ENCODE measurements at regions not wholly inside any gene's neighbourhood (a gene's known extent, or its start where the extent isn't known, plus 50 kb on each side); places are given as distances from the start of the nearest gene placed in this dataset.

DNA sequence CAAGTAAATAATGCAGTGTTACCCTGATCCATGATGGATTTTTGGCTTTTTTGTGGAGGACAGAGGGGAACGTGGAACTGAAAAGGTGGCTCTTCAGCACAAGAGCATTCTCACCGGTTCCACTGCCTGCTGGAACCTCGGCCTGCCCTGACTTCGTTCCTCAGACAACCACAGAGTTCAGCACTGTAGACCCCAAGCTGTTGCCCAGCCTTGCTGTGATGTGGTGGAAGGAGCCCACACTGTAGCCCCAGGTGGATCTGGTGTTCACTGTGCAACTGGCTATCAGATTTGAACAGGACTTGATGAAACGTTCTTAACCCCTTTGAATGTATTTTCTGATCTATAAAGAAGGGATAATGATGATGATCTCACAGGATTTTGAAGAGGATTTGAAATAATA lies 293.5 kb downstream of the TRIB2 start:
- no peaks in the 10 kb centered on the region for H3K4me1 ChIP-seq (ENCODE audit: low read length)
- H3K27me3 ChIP-seq (ENCODE audit: low read length) = no peaks in the 10 kb centered on the region
- no peaks in the 10 kb centered on the region for H3K9me3 ChIP-seq (ENCODE audit: low read length)
- H3K9ac ChIP-seq (ENCODE audit: low read length) = no peak overlapping the region
- no peak overlapping the region for H2AFZ ChIP-seq (ENCODE audit: low read length)
- no peaks in the 10 kb centered on the region for H3K9me2 ChIP-seq (replicated peaks; ENCODE audit: insufficient read depth, low read length)
- no peaks in the 10 kb centered on the region for H4K20me1 ChIP-seq (ENCODE audit: insufficient read depth, low read depth, low read length)
- no peak overlapping the region for H3K27ac ChIP-seq (ENCODE audit: low read length)
- H3K4me3 ChIP-seq (ENCODE audit: low read length) = no peak overlapping the region
- no peaks in the 10 kb centered on the region for H3K79me2 ChIP-seq (ENCODE audit: low read length)
- H3K36me3 ChIP-seq (ENCODE audit: insufficient read depth, low read length) = no peaks in the 10 kb centered on the region
- no peak overlapping the region for H3K4me2 ChIP-seq (ENCODE audit: low read depth, low read length, poor library complexity, severe bottlenecking)
- no peak for DNase-seq

DNA sequence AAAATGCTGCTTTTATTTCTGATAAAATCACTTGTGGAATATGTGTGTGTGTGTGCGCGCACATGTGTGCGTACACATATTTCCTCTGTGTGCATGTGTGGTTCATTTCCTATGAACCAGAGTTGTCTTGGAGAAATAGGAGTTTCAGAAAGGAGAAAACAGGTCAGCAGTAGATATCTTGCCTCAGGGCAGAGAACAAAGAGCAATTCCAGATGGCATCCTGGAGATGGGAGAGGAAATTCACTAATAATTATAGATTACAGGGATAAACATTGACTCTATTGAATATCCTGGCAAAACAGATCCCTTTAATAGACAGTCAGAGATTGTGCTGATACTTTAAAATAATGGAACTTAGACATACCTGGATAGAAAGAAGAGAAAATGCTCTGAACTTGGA lies 298.0 kb downstream of the TRIB2 start:
- DNase-seq = no peak

DNA sequence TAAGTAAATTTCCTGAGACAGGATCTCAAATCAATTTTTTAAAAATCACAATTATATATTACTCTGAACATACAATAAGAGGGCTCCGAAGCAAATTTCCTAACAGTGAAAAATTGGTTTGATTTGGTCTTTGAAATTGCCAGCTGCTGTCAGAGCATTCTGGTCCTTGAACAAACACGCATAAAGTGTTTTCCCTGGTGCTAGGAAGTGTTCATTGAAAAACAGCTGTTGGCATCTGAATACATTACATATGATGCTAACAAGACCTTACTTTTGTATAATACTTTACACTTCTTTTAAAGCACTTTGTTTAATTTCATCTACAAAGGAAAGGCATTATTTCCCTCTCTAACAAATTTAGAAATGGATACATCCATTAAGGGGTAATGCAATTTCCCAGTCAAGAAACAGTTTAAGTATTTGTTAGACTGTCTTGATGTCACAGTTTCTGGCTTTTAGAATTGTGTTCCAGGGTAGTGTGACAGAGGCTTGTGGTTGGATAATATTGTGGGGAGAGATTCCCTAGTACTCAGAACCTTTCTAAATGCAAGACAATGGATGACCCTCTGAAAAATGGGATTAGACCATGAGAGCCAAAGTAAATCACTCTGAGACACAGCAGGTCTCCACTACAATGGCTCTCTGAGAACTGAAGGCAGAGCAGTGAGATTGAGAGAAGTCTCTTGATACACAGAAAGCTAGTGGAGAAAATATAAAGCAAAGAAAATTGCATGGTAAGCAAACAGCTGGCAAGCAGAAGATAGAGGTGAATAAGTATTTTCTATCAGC lies 299.0 kb downstream of the TRIB2 start:
- Histone ChIP-seq H3K27me3 (ENCODE audit: low read length) (no peaks in the 10 kb centered on the region), H3K9me2 (replicated peaks; ENCODE audit: insufficient read depth, low read length) (no peaks in the 10 kb centered on the region), H3K4me3 (ENCODE audit: low read length) (no peak overlapping the region), H3K9me3 (ENCODE audit: low read length) (no peaks in the 10 kb centered on the region), H3K27ac (ENCODE audit: low read length) (no peak overlapping the region), H3K9ac (ENCODE audit: low read length) (no peak overlapping the region), H3K36me3 (ENCODE audit: insufficient read depth, low read length) (no peaks in the 10 kb centered on the region), H3K79me2 (ENCODE audit: low read length) (no peaks in the 10 kb centered on the region), H4K20me1 (ENCODE audit: insufficient read depth, low read depth, low read length) (no peaks in the 10 kb centered on the region), H2AFZ (ENCODE audit: low read length) (no peak overlapping the region), H3K4me1 (ENCODE audit: low read length) (no peaks in the 10 kb centered on the region), H3K4me2 (ENCODE audit: low read depth, low read length, poor library complexity, severe bottlenecking) (no peak overlapping the region)
- no peak for DNase-seq

More for the DNA sequence above, 298.0 kb downstream of the TRIB2 start:
- no peak overlapping the region for H2AFZ ChIP-seq (ENCODE audit: low read length)
- H3K79me2 ChIP-seq (ENCODE audit: low read length) = no peaks in the 10 kb centered on the region
- H3K4me2 ChIP-seq (ENCODE audit: low read depth, low read length, poor library complexity, severe bottlenecking) = no peak overlapping the region
- H3K27me3 ChIP-seq (ENCODE audit: low read length) = no peaks in the 10 kb centered on the region
- H3K36me3 ChIP-seq (ENCODE audit: insufficient read depth, low read length) = no peaks in the 10 kb centered on the region
- H3K27ac ChIP-seq (ENCODE audit: low read length) = no peak overlapping the region
- H3K9ac ChIP-seq (ENCODE audit: low read length) = no peak overlapping the region
- no peak overlapping the region for H3K4me3 ChIP-seq (ENCODE audit: low read length)
- no peaks in the 10 kb centered on the region for H4K20me1 ChIP-seq (ENCODE audit: insufficient read depth, low read depth, low read length)
- H3K9me3 ChIP-seq (ENCODE audit: low read length) = no peaks in the 10 kb centered on the region
- H3K9me2 ChIP-seq (replicated peaks; ENCODE audit: insufficient read depth, low read length) = no peaks in the 10 kb centered on the region
- no peaks in the 10 kb centered on the region for H3K4me1 ChIP-seq (ENCODE audit: low read length)

DNA sequence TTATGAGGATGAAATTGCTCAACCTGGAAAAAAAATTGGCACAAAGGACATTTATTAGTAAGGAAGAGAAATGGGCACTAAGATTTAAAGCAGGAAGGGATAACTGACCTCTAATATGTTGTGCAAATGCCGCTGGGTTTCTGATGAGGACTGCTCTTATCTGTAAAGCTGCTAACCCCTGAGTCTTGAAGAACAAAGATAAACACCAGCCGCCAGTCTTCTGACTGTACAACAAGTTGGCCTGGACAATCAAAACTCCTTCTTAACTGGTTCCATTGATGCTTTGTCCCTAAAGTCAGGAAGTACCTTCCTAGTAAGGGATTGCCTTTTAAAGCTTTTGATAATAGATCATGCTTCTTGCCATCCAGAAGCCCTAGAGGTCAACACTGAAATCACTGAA lies 301.8 kb downstream of the TRIB2 start:
- Histone ChIP-seq H3K4me1 (ENCODE audit: low read length) (no peaks in the 10 kb centered on the region), H3K4me2 (ENCODE audit: low read depth, low read length, poor library complexity, severe bottlenecking) (no peak overlapping the region), H3K4me3 (ENCODE audit: low read length) (no peak overlapping the region), H3K9me2 (replicated peaks; ENCODE audit: insufficient read depth, low read length) (no peaks in the 10 kb centered on the region), H3K79me2 (ENCODE audit: low read length) (no peaks in the 10 kb centered on the region), H3K9me3 (ENCODE audit: low read length) (no peaks in the 10 kb centered on the region), H3K36me3 (ENCODE audit: insufficient read depth, low read length) (no peaks in the 10 kb centered on the region), H3K9ac (ENCODE audit: low read length) (no peak overlapping the region), H4K20me1 (ENCODE audit: insufficient read depth, low read depth, low read length) (no peaks in the 10 kb centered on the region), H3K27ac (ENCODE audit: low read length) (no peak overlapping the region), H2AFZ (ENCODE audit: low read length) (no peak overlapping the region), H3K27me3 (ENCODE audit: low read length) (no peaks in the 10 kb centered on the region)
- no peak for DNase-seq

DNA sequence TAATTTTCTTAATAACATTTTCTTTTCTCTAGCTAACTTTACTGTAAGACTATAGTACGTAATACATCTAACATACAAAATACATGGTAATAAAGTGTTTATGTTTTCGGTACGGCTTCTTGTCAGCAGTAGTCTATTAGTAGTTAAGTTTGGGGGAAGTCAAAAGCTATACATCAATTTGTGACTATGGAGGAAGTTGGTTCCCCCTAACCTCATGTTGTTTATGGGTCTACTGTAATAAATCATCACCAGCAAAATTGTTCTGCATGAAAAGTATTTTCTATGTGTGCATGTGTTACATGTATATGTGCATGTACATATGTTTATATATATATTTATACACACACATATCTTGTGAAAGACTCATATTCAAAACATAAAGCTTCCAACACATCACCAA lies 303.0 kb downstream of the TRIB2 start:
- Histone ChIP-seq H3K4me2 (ENCODE audit: low read depth, low read length, poor library complexity, severe bottlenecking) (no peak overlapping the region), H3K4me3 (ENCODE audit: low read length) (no peak overlapping the region), H3K9me2 (replicated peaks; ENCODE audit: insufficient read depth, low read length) (no peaks in the 10 kb centered on the region), H4K20me1 (ENCODE audit: insufficient read depth, low read depth, low read length) (no peaks in the 10 kb centered on the region), H3K27ac (ENCODE audit: low read length) (no peak overlapping the region), H3K9me3 (ENCODE audit: low read length) (no peaks in the 10 kb centered on the region), H3K9ac (ENCODE audit: low read length) (no peak overlapping the region), H3K79me2 (ENCODE audit: low read length) (no peaks in the 10 kb centered on the region), H2AFZ (ENCODE audit: low read length) (no peak overlapping the region), H3K4me1 (ENCODE audit: low read length) (no peaks in the 10 kb centered on the region), H3K36me3 (ENCODE audit: insufficient read depth, low read length) (no peaks in the 10 kb centered on the region), H3K27me3 (ENCODE audit: low read length) (no peaks in the 10 kb centered on the region)
- no peak for DNase-seq

DNA sequence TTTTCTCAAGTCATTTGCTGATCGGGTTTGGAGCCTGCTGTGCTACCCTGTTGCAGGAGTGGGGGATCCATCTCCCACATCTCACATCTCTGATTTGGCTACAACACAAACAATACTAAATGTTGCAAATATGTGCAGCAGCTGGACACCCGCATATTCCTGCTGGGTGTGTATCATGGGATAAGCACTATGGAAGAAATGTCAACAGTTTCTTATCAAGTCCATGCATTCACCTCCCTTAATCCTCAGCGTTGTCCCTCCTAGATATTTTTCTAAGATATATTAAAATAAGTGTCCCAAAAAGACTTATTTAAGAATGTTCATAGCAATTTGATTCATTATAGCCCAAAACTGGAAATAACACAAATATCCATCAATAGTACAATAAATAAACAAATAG lies 303.7 kb downstream of the TRIB2 start:
- H3K9ac ChIP-seq (ENCODE audit: low read length) = no peak overlapping the region
- no peaks in the 10 kb centered on the region for H3K36me3 ChIP-seq (ENCODE audit: insufficient read depth, low read length)
- H3K27ac ChIP-seq (ENCODE audit: low read length) = no peak overlapping the region
- H3K4me2 ChIP-seq (ENCODE audit: low read depth, low read length, poor library complexity, severe bottlenecking) = no peak overlapping the region
- DNase-seq = no peak
- no peaks in the 10 kb centered on the region for H4K20me1 ChIP-seq (ENCODE audit: insufficient read depth, low read depth, low read length)
- H3K79me2 ChIP-seq (ENCODE audit: low read length) = no peaks in the 10 kb centered on the region
- no peaks in the 10 kb centered on the region for H3K27me3 ChIP-seq (ENCODE audit: low read length)
- no peak overlapping the region for H2AFZ ChIP-seq (ENCODE audit: low read length)
- H3K9me2 ChIP-seq (replicated peaks; ENCODE audit: insufficient read depth, low read length) = no peaks in the 10 kb centered on the region
- H3K4me3 ChIP-seq (ENCODE audit: low read length) = no peak overlapping the region
- no peaks in the 10 kb centered on the region for H3K9me3 ChIP-seq (ENCODE audit: low read length)
- H3K4me1 ChIP-seq (ENCODE audit: low read length) = no peaks in the 10 kb centered on the region

DNA sequence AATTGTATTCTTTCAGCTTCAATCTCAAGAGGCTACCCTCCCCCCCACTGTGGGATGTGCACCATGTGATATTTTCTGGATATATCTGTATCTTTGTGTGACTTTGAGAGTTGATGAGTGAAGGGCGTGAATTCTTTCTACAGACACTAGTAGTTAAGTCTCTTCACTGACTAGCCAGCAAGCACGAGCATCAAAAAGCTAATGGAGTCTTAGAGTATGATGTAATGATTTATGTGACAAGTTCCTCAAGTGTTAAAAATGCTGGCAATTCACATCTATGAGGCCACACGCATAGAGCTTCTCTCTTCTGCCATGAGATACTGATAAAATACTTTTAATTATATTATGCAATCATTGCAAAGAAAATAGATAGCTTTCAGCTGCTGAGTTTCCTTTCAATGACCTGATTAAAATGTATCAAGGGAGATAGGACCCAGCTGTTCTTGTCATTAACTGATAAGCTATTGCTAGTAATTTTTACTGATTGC lies 304.8 kb downstream of the TRIB2 start:
- no peaks in the 10 kb centered on the region for H3K36me3 ChIP-seq (ENCODE audit: insufficient read depth, low read length)
- H3K4me1 ChIP-seq (ENCODE audit: low read length) = no peaks in the 10 kb centered on the region
- no peak overlapping the region for H3K4me2 ChIP-seq (ENCODE audit: low read depth, low read length, poor library complexity, severe bottlenecking)
- H2AFZ ChIP-seq (ENCODE audit: low read length) = no peak overlapping the region
- no peaks in the 10 kb centered on the region for H3K27me3 ChIP-seq (ENCODE audit: low read length)
- no peaks in the 10 kb centered on the region for H3K79me2 ChIP-seq (ENCODE audit: low read length)
- no peaks in the 10 kb centered on the region for H3K9me2 ChIP-seq (replicated peaks; ENCODE audit: insufficient read depth, low read length)
- no peaks in the 10 kb centered on the region for H3K9me3 ChIP-seq (ENCODE audit: low read length)
- H3K9ac ChIP-seq (ENCODE audit: low read length) = no peak overlapping the region
- H4K20me1 ChIP-seq (ENCODE audit: insufficient read depth, low read depth, low read length) = no peaks in the 10 kb centered on the region
- H3K4me3 ChIP-seq (ENCODE audit: low read length) = no peak overlapping the region
- no peak overlapping the region for H3K27ac ChIP-seq (ENCODE audit: low read length)
- no peak for DNase-seq

DNA sequence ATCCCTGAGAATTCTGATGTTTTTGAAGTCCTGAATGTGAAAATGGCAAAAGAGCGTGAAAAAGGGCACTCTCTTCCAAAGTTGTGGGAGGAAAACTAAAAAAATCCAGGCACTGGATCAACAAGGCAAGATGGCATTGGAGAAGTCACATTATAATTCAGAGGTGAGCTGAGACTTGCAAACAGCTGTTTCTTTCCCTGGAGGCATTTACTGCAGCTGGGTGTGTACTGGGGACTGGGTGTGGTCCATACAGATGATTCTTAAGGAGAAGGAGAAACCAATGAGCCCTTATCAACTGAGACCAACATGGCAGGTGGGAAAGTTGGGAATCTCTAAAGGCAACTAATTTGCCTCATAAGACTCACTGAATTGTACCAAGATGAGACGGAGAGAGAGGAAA lies 313.9 kb downstream of the TRIB2 start:
- Histone ChIP-seq H4K20me1 (ENCODE audit: insufficient read depth, low read depth, low read length) (no peaks in the 10 kb centered on the region), H3K4me3 (ENCODE audit: low read length) (no peak overlapping the region), H3K4me1 (ENCODE audit: low read length) (no peaks in the 10 kb centered on the region), H3K9me2 (replicated peaks; ENCODE audit: insufficient read depth, low read length) (no peaks in the 10 kb centered on the region), H3K4me2 (ENCODE audit: low read depth, low read length, poor library complexity, severe bottlenecking) (no peak overlapping the region), H3K79me2 (ENCODE audit: low read length) (no peaks in the 10 kb centered on the region), H3K36me3 (ENCODE audit: insufficient read depth, low read length) (no peaks in the 10 kb centered on the region), H3K27me3 (ENCODE audit: low read length) (no peaks in the 10 kb centered on the region), H3K9ac (ENCODE audit: low read length) (no peak overlapping the region), H3K9me3 (ENCODE audit: low read length) (no peaks in the 10 kb centered on the region), H2AFZ (ENCODE audit: low read length) (no peak overlapping the region), H3K27ac (ENCODE audit: low read length) (no peak overlapping the region)
- DNase-seq = no peak

Data from Karpas-422 (cell line).